Cardiac septum (tissue), 1 donor: ENCODE measurements at regions not wholly inside any gene's neighbourhood (a gene's known extent, or its start where the extent isn't known, plus 50 kb on each side); places are given as distances from the start of the nearest gene placed in this dataset.
"Not testable (repeated sequence)": the region's sequence is repeated elsewhere in the genome, so short reads cannot be mapped to it uniquely, and the experiment has no call there.

Experiments used
- DNase-seq: peaks from one replicate; pipeline ENCODE4 v3.0.0-alpha.2; 2020; ENCODE audit warnings: low spot score
- intact Hi-C: fragments of 100-400 bp; cut with DNase I; formaldehyde crosslinking; loops from one replicate; pipeline ENCODE4 v1.14.0; 2022
- donor health status: DM: no; HTN: no; CAD: no.

DNA sequence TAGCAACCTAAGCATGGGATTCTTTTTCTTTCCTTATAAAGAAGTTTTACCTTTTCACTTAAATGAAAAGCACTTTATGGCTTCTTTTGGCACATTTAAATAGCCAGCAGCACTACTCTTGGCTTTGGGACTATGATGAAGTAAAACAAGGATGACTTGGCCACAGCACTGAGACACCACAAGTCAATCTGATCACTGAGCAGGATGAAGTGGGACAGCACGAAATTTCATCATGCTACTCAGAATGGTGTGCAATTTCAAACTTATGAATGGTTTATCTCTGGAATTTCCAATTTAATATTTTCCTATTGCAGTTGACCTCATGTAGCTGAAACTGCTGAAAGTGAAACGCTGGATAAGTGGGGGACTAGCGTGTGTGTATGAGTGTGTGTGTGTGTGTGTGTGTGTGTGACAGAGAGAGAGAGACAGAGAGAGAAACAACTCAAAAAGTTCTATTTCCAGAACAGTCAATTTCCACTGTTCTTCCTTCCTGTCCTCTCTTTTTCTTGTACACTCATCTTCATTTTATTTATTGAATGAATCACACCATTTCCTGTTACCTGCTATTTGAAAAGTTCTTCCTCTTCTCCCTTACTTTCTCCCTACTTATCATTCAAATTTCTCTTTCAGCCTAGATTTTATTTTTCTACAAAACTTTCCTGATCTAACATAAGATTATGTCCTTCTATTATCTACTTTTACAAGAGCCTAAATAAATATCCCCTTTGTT, 414.2 kb upstream of the MIR17HG start:
- intact Hi-C loops: no loop called here
- no peak for DNase-seq

DNA sequence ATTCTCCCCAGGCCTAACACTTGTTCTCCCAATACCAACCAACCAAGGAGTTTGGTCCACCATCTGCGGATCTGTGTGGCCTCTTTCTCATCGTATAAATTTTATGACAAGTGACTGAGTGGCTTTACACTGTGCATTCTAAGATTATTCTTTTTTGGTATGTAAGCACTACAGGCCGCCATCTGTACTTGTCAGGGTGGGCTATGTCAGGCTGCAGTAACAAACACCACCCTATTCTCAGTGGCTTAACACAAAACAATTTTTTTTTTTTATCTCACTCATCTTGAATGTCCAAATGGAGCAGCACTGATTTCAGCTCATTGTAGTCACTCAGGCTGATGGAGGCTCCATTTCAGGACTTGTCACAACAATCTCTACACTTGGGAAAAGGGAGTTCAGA, 412.7 kb upstream of the MIR17HG start:
- no peak for DNase-seq
- intact Hi-C loops: no loop called here

DNA sequence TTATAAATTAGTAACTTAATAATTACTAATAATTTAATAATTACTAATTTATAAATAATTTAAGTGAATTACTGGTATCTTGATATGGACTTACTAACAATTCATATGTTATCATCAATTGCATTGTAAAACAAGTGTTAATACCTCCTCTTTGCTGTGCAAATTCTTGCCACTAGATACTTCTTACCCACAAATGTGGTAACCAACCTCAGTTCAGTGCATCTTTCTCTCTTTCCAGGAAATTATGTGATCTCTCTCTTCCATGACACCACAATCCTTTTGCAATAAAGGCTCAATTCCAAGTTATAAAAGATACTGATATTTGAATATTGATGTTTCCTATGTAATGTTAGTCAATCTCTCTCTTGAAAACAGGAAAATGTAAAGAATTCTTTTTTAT, 408.6 kb upstream of the MIR17HG start:
- intact Hi-C loops: no loop called here
- DNase-seq: no peak

DNA sequence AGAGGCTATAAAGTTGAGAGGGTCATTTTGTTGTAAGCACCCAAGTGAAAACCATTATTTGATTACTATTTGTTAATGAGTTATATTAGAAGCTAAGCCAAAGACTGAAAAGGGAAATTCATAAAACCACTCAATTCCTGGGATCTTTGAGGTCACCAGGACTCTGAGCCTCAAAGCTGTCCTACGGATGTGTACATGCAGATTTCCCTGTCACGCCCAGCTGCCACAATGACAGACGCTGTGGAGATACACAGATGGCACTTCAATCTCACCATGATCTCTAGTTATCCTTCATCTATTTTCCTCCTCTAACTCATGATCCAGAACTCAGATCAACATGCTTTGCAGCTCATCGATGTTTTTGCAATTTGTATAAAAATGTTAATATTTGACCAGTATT, 403.5 kb upstream of the MIR17HG start:
- intact Hi-C loops: no loop called here
- no peak for DNase-seq

DNA sequence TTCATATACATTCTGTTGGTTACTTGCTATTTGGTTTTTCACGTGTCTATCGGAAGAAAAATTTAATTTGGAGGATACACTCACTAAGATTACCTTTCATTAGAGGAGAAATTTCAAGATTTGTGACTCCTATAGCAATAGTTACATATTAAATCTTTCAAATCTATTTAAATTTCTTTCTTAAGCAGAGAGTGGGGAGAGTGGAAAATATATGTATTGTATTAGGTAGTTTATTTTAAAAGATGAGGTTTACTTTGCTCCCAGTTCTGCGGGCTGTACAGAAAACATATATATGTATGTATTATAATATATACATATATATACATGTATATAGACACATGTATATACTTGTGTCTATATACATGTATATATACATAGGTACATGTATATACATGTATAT, 402.3 kb upstream of the MIR17HG start:
- intact Hi-C loops, DNase-seq: not testable (repeated sequence)

DNA sequence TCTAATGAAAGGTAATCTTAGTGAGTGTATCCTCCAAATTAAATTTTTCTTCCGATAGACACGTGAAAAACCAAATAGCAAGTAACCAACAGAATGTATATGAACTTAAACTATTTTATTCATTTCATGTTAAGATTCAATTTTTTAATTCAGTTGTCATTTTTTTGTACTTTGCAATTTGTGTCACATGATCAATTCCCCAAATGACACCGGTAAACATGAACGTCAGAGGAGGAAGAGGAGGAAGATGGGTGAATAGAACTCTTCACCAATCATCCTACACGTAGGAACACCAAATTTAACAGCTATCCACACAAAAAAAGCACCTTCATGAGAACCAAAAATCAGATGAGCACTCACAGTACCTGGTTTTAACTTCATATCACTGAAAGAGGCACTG, 401.4 kb upstream of the MIR17HG start:
- intact Hi-C loops, DNase-seq: not testable (repeated sequence)

DNA sequence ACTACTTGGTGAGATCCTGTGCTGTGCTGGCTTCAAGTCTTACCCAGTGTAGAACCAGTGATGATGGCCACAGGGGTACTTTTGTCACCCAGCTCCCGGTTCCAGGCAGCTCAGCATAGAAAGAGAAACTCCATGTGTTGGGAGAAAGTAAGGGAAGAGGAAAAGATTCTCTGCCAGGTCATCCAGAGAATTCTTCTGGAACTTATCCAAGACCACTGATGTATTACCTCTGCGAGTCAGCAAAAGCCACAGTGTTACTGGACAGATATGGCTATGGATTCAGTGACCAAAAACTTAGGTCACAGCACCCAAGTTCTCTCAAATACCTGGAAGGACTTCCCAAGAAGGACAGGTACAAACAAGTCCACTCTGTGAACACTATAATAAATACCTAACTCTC, 399.5 kb upstream of the MIR17HG start:
- intact Hi-C loops: no loop called here
- no peak for DNase-seq

DNA sequence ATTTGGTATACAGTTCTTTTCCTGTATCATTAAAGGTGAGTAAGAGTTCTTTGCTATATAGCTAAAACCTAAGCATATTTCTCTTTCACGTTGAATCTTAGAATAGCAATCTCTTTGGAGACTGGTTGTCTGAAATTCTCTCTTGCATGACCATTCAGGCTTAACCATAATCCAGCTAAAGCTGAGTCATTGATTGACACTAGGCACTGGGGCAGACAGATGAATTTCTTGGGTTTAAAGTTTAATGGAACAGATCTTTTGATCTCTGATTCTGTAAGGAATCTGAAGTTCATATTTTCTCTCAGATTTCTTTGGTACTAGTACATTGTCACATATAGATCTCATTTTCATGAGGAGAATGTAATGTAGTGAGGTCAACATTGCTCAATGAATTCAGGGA, 397.3 kb upstream of the MIR17HG start:
- no peak for DNase-seq
- intact Hi-C loops: no loop called here

DNA sequence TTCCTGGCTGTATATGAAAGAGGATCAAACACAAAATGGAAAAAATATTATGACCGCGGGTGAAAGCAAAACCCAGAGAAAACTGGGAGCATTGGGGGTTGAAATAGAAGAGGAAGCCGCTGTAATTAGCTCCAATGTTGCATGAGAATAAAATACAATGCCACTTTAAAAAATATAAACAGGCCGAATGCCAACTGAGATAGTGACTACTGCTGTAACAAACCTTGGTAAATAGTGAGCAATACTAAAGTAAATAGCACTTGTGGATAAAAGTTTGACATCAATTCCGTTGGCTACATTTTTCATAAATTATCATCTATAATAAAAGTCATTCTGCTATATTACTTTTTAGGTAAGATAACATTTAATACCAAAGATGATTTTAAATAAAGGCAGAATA, 395.8 kb upstream of the MIR17HG start:
- DNase-seq: no peak
- intact Hi-C loops: no loop called here

DNA sequence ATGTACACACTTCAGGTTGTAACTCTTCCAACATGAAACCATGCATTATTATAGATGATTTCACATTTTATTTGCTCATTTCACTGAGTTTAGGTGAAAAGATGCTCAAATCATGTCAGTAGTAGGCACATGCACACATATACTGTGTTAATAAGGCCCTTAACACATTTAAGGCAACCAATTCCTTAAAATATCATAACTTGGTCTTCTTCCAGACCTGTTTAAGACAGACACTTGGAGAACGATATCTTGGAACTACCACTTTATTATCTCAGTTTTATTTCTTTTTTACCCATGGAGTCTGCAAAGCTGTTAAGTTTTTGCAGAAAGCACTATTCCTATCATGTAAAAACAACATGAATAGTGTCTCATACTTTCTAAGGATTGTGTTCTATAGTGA, 395.2 kb upstream of the MIR17HG start:
- DNase-seq: no peak
- intact Hi-C loops: no loop called here

DNA sequence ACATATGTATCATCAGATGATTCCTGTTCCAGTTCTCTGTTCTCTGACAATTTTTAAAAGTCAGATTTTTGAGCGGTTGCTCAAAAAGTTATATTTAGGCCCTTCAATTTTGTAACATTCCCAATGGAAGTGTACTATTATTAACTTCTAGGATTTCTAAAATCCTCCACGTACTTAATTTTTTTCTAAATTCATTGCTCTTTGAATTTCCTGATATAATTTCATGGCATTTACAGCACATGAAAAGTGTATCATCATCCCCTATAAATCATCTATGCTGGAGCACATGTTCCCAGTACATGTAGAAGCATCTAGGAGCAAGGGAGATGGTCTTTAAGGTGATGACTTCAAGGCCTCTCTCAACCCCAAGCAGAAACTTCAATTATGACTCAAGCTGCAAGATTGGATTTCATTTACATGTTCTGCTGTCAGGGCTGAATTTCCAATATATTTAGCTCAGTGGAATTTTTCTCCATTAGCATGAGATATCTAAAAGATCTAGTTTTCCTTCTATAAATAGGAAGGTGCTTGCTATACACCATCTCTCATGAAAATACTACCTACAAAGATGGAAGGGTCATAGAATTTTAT, 392.8 kb upstream of the MIR17HG start:
- no peak for DNase-seq
- intact Hi-C loops: no loop called here

DNA sequence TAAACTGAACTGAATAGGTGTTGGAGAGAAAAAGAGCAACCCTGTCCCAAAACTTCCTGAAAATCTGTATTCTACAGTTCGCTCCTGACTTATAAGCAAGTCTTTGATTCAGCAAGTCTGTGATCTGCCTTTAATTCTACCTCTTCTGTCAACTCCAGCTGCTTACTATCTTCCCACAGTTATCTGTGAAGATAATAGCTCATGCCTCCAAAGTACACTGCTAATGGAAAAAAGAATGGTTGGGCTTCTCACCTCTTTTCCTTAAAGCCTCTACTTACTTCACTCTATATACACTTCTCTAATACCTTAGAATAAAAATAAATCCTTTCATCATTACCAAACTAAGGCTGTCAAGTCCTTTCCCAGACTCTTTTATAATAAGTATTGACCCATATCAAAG, 391.5 kb upstream of the MIR17HG start:
- no peak for DNase-seq
- intact Hi-C loops: no loop called here

DNA sequence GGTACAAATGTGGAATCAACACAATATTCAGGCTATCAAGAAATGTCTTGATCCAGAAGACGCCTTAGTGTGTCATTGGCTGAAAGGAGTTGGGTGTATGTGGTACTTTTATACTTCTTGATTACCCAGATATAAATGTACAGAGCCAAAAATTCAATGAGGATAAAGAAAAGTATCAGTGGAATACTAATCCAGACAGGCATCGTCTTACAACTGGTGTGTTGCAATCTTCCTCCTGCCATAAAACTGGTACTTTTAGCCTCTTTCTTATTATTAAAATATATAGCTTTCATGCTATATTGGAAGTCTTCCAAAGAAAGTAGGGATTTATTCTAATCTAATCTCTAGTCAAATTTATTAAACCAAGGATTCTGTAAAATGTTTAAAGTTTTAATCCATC, 388.6 kb upstream of the MIR17HG start:
- intact Hi-C loops: no loop called here

DNA sequence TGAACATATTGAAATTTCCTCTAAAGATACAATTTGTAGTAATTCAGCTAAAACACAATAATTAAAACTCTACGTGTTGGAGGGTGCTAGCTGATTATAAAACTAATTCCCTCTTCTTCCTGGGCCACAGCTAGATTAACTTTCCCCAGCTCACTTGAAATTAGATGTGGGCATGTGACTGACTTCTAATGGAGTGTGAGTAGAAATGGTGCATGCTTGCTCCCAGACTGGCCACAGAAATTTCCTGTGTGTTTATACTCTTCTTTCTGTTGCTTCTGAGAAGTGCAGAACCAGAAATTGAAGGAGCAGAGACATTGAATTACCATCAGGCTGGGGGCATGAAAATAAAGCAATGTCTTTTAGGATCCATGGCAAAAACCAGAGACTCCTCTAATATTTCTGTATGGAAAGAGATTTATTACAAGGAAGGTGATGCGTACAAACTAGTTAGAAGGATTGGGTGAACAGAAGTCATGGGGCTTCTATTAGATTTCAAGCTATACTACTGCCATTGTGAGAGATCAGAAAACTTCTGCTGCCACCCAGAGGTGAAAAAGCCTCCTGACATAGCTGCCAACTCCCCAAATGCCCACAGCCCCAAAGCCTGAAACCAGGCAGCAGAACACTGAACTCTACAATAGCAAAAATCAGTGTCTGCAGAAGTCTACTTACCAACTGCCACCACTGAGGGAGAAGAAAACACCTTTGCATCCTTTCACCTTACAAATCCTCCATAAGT, 379.2 kb upstream of the MIR17HG start:
- no peak for DNase-seq
- intact Hi-C loops: no loop called here

More for the DNA sequence above, 388.6 kb upstream of the MIR17HG start:
- no peak for DNase-seq

DNA sequence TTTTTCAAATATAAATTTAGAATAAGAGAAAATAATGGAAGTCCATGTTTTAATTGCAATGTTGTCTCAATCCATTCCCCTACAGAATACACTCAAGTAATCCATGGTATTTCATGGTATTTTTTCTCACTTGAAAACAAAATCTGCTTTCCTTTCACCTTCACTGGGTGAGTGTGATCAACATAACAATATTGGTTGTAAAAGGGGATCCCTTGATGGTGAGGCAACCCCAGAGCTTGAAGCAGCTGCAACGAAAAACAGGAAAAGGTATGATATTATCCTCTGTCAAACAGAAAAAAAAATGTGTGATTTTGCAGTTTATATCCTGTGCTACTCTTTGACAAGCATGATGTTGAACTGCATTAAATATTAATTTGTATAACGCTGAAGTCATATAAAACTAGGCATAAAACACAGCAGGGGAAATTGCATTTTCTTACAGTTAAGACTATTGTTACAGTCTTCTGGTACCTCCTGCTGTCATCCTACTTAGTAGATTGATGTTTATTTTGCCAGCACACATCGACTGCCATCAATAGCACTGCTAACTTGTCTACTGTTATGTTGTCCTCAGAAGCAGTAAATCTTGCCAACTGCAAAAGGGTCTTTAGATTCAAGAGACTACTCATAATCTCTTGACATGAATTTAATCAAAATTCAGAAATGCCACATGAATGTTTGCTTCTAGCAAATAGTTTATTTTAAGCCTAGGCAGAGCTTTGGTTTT, 373.1 kb upstream of the MIR17HG start:
- no peak for DNase-seq
- intact Hi-C loops: no loop called here

DNA sequence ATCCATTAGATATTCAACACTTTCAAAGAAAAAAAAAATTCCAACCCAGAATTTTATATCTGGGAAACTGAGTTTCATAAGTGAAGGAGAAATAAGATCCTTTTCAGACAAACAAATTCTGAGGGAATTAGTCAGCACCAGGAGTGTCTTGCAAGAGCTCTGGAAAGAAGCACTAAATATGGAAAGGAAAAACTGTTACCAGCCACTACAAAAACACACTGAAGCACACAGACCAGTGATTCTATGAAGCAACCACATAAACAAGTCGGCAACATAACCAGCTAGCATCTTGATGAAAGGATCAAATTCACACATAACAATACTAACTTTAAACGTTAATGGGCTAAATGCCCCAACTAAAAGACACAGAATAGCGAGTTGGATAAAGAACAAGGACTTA, 368.4 kb upstream of the MIR17HG start:
- intact Hi-C loops: no loop called here

DNA sequence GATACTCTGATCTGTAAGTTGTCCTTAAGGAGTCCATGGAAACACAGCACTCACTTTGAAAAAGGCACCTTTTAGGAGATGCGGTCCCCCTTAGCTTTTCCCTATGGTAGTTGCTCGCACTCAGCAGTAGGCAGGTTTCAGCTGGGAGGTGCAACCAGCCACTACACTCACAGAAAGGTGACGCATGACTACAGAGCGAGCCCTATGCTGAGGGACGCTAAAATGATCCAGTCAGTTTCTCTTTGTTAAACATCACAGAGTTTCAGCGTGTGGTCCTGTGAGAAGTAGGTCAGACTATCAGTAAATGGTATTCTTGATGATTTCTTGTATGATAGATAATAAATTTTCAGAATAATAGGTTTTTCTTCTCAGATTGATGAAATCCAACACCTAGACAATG, 362.7 kb upstream of the MIR17HG start:
- DNase-seq: no peak
- intact Hi-C loops: no loop called here

More for the DNA sequence above, 368.4 kb upstream of the MIR17HG start:
- DNase-seq: no peak

DNA sequence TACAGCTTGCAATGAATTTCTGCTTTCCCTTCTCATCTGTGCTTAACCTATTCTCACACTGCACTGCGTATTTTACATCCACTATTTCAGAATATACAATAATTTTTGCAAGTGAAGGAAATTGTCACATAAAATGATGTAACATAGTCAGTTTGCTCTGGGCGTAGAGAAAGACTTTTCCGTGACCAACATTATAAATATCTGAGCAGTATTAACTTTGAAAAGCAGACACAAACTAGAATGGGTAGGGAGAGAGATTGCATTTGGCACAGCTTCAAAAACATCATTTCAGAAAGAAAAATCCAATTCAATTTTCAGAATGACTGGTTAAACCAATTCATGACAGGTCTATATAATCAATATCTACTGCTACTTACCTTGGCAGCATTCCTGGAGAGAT, 352.5 kb upstream of the MIR17HG start:
- intact Hi-C loops: no loop called here
- no peak for DNase-seq

DNA sequence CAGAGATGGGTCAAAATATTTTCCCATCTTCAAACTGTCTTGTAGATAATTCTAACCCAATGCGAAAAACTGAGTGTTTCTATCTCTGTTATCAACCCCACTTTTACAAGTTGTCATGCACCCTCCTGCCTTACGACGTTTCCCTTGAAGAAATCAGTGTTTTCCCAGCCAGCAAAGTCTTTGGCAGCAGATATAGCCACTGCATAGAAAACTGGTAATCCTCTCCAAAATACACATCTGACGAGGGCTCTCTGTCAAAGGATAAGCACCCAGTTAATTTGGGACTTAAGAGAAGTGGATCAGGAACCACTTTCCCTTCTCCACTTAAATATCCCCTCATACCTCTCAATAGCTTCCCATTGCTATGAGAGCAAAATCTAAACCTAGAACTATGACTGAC, 351.9 kb upstream of the MIR17HG start:
- intact Hi-C loops: no loop called here
- DNase-seq: no peak

DNA sequence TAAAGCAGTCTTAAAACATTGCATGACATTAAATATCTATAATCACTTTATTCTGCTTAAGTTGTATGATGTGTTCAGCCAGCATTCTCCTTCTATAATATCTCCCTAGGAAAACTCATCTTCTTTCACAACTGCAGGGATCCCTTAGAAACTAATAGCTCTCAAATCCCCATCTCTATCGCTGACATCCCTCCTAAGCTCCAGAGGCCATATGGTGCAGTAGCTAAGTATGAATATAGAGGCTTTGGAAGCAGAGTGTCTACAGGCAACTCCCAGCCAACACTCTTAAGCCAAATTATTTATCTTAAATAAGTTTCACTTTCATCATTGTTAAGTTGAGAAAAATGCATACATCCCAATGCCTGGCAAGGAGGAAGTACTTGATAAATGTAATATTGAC, 349.5 kb upstream of the MIR17HG start:
- intact Hi-C loops: no loop called here
- DNase-seq: no peak
